Large intestine (tissue), 3 donors: ENCODE measurements at regions not wholly inside any gene's neighbourhood (a gene's known extent, or its start where the extent isn't known, plus 50 kb on each side); places are given as distances from the start of the nearest gene placed in this dataset.
"Not testable (repeated sequence)": the region's sequence is repeated elsewhere in the genome, so short reads cannot be mapped to it uniquely, and the experiment has no call there.

Source experiments
- DNase-seq, 2 donors: peaks; one replicate each; pipeline versions ENCODE4 v3.0.0 to v3.0.0-alpha.2; 2013
- H3K27ac ChIP-seq: one replicate; pipeline ENCODE4 v1.5.1; 2013; ENCODE audit warnings: low read length
- H3K27me3 ChIP-seq: 2 replicates; pipeline ENCODE4 v1.6.1; 2013; ENCODE audit warnings: low read length; ENCODE audit not compliant: control insufficient read depth, insufficient read depth
- H3K36me3 ChIP-seq: 2 replicates; pipeline ENCODE4 v1.6.1; 2013; ENCODE audit warnings: low read length; ENCODE audit not compliant: control insufficient read depth, insufficient read depth
- H3K4me1 ChIP-seq: one replicate; pipeline ENCODE4 v1.6.1; 2013; ENCODE audit warnings: low read length; ENCODE audit not compliant: control insufficient read depth, insufficient read depth
- H3K4me3 ChIP-seq: one replicate; pipeline ENCODE4 v1.5.1; 2013; ENCODE audit warnings: low read length
- H3K9me3 ChIP-seq: one replicate; pipeline ENCODE4 v1.6.1; 2013; ENCODE audit warnings: mild to moderate bottlenecking, low read depth, low read length, moderate library complexity; ENCODE audit not compliant: control insufficient read depth
- WGBS: methylation state at CpG from one replicate; pipeline ENCODE4 v1.1.5; 2013; ENCODE audit warnings: low lambda C conversion rate; ENCODE audit not compliant: insufficient coverage; 5-methylcytosine and 5-hydroxymethylcytosine counted together

GRCh38 chr6:15101130-15101529, 144.7 kb upstream of the JARID2 start:
- DNase-seq: no peak
- H3K4me3 ChIP-seq: no peak overlapping the region
- H3K27me3 ChIP-seq: no peaks in the 10 kb centered on the region
- WGBS: 100% methylated on average over 1 of the region's 7 CpGs
- no peaks in the 10 kb centered on the region for H3K4me1 ChIP-seq
- H3K36me3 ChIP-seq: no peaks in the 10 kb centered on the region
- peaks cover 5% of the 10 kb centered on the region for H3K9me3 ChIP-seq
- H3K27ac ChIP-seq: no peak overlapping the region

DNA sequence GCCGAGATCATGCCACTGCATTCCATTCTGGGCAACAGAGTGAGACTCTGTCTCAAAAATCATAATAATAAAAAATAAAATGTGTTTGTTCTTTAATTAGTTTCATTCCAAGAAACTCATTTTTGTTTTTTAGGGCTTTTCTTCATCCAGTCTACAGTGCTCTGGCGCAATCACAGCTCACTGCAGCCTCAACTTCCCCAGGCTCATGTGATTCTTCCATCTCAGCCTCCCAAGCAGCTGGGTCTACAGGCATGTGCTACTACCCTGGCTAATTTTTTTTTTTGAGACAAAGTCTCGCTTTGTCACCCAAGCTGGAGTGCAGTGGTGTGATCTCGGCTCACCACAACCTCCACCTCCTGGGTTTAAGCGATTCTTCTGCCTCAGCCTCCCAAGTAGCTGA, 143.6 kb upstream of the JARID2 start:
- Histone ChIP-seq H3K27me3 (no peaks in the 10 kb centered on the region), H3K9me3 (peaks cover 5% of the 10 kb centered on the region), H3K27ac (no peak overlapping the region), H3K4me1 (no peaks in the 10 kb centered on the region), H3K36me3 (no peaks in the 10 kb centered on the region), H3K4me3 (no peak overlapping the region)
- DNase-seq: no peak
- no CpG with 5 or more reads among the region's 5 CpGs for WGBS

DNA sequence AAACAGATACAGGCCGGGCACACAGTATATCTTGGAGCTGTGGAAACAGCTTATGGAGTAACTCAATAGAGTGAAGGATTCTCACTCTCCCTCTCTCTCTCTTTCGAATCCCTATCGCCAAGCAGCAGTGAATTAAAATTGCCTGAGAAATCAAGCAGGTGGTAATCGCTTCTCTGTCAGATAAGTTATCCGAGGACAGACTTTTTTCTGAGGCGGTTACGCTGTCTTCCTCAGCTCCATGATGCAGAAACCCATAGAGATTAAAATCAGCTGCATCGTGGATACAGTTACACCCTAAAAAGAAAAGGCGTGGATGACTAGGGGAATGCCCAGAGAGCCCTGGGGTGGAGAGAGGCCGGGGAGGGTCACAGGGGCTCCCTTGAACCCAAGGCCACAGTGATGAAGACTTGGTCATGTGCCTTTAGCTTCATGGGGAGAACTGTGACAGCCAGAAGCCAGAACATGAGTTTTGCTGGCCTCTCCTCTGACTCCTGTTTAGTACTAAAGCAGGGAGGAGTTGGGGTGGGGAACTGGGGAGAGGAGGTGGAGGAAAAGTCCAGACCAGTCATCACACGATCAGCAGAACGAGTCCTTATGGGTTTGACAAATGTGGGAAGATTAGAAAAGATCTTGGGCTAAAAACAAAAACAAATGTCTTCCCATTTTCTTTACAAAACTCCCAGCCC, 138.8 kb upstream of the JARID2 start:
- Histone ChIP-seq H3K36me3 (no peaks in the 10 kb centered on the region), H3K27me3 (no peaks in the 10 kb centered on the region), H3K4me3 (no peak overlapping the region), H3K4me1 (peaks cover 5% of the 10 kb centered on the region), H3K9me3 (peaks cover 5% of the 10 kb centered on the region), H3K27ac (no peak overlapping the region)
- DNase-seq: no peak
- WGBS: no CpG with 5 or more reads among the region's 12 CpGs

- Histone ChIP-seq H3K27ac (no peak overlapping the region), H3K9me3 (peaks cover 5% of the 10 kb centered on the region), H3K36me3 (no peaks in the 10 kb centered on the region), H3K4me3 (no peak overlapping the region), H3K4me1 (peaks cover 5% of the 10 kb centered on the region), H3K27me3 (no peaks in the 10 kb centered on the region)
- DNase-seq: no peak
- WGBS: 96% methylated on average over 4 of the region's 9 CpGs
These were observed 138.1 kb upstream of the JARID2 start for GRCh38 chr6:15107644-15108382.

GRCh38 chr6:15108383-15108715, 137.5 kb upstream of the JARID2 start:
- Histone ChIP-seq H3K27ac (no peak overlapping the region), H3K4me3 (no peak overlapping the region), H3K36me3 (no peaks in the 10 kb centered on the region), H3K9me3 (peaks cover 5% of the 10 kb centered on the region), H3K4me1 (peaks cover 5% of the 10 kb centered on the region), H3K27me3 (no peaks in the 10 kb centered on the region)
- DNase-seq: no peak
- WGBS: no CpG with 5 or more reads among the region's 2 CpGs

DNA sequence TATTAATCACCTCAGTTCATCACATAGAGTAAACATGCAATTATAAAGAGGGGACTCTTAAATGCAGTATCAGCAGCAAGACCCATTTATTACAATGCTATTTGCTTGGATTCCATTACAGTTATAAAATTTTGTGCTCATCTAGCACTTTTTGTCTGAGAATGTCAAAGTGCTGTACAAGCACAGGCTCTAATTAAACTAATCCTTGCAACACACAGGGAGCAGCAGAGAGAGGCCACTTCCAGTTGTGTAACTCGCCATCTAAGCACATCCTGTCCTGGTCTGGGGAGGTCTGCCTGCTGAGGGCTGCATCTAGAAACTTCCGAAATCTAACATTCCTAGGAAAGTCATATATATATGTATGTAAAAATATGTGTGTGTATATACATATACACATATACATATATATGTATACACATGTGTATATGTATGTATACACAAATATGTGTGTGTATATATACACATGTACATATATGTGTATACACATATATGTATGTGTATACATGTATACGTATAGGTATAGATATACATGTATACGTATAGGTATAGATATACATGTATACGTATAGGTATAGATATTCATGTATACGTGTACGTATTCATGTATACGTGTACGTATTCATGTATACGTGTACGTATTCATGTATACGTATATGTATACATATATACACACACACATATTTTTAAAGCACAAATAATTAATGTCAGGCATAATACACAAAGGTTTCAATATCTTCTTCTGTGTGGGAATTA, 136.4 kb upstream of the JARID2 start:
- peaks cover 5% of the 10 kb centered on the region for H3K9me3 ChIP-seq
- H3K36me3 ChIP-seq: no peaks in the 10 kb centered on the region
- peak; percentile 37 to 64 for DNase-seq
- WGBS: no CpG with 5 or more reads among the region's 12 CpGs
- no peaks in the 10 kb centered on the region for H3K27me3 ChIP-seq
- no peak overlapping the region for H3K4me3 ChIP-seq
- H3K4me1 ChIP-seq: peaks cover 5% of the 10 kb centered on the region
- H3K27ac ChIP-seq: no peak overlapping the region

GRCh38 chr6:15110726-15111354, 135.0 kb upstream of the JARID2 start:
- no CpG with 5 or more reads among the region's 1 CpG for WGBS
- no peak overlapping the region for H3K27ac ChIP-seq
- peaks cover 3% of the 10 kb centered on the region for H3K9me3 ChIP-seq
- H3K4me1 ChIP-seq: peaks cover 5% of the 10 kb centered on the region
- H3K36me3 ChIP-seq: no peaks in the 10 kb centered on the region
- no peak for DNase-seq
- no peak overlapping the region for H3K4me3 ChIP-seq
- H3K27me3 ChIP-seq: no peaks in the 10 kb centered on the region

GRCh38 chr6:15111576-15111975, 134.3 kb upstream of the JARID2 start:
- not testable (repeated sequence) for H3K36me3 ChIP-seq, H3K27me3 ChIP-seq, H3K9me3 ChIP-seq, H3K4me1 ChIP-seq, H3K4me3 ChIP-seq, H3K27ac ChIP-seq, DNase-seq
- WGBS: no CpG with 5 or more reads among the region's 1 CpG

GRCh38 chr6:15113587-15113986, 132.3 kb upstream of the JARID2 start:
- H3K36me3 ChIP-seq: no peaks in the 10 kb centered on the region
- no CpG with 5 or more reads among the region's 1 CpG for WGBS
- no peak overlapping the region for H3K4me3 ChIP-seq
- H3K9me3 ChIP-seq: no peaks in the 10 kb centered on the region
- H3K27ac ChIP-seq: no peak overlapping the region
- DNase-seq: no peak
- peaks cover 5% of the 10 kb centered on the region for H3K4me1 ChIP-seq
- no peaks in the 10 kb centered on the region for H3K27me3 ChIP-seq

DNA sequence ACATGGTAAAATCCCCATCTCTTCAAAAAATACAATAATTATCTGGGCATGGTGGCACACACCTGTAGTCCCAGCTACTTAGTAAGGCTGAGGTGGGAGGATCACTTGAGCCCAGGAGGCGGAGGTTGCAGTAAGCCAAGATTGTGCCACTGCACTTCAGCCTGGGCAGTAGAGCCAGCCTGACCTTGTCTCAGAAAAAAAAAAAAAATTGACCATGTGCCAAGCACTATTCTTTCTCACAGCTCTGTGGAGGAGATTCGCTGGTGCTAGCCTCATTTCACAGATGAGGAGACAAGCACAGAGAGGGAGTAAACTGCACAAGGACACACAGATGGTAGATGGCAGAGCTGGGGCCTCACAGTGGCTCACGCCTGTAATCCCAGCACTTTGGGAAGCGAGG, 131.8 kb upstream of the JARID2 start:
- no peaks in the 10 kb centered on the region for H3K27me3 ChIP-seq
- no peaks in the 10 kb centered on the region for H3K36me3 ChIP-seq
- no peak overlapping the region for H3K4me3 ChIP-seq
- peaks cover under 1% of the 10 kb centered on the region for H3K4me1 ChIP-seq
- DNase-seq: no peak
- H3K27ac ChIP-seq: no peak overlapping the region
- no peaks in the 10 kb centered on the region for H3K9me3 ChIP-seq
- no CpG with 5 or more reads among the region's 4 CpGs for WGBS
